IMR-90 (cell line): ENCODE measurements at regions not wholly inside any gene's neighbourhood (a gene's known extent, or its start where the extent isn't known, plus 50 kb on each side); places are given as distances from the start of the nearest gene placed in this dataset.
"Not testable (repeated sequence)": the region's sequence is repeated elsewhere in the genome, so short reads cannot be mapped to it uniquely, and the experiment has no call there.

ENCODE experiments used
- ATAC-seq: fragments of 200-7000 bp; cut with Tn5 transposase; 2 replicates; pipeline ENCODE4 v1.9.1; 2020; ENCODE audit warnings: low read depth, mild to moderate bottlenecking, moderate library complexity
- BruUV-seq: library from RNA; stranded (reverse); fragments of 400-500 nt; replicated peaks from 2 replicates; lab custom pipeline; 2021; lab: Mats Ljungman, UMichigan
- CTCF ChIA-PET: fragments of 300-600 bp; formaldehyde crosslinking; extraction: SDS; loops from one replicate; lab custom pipeline; 2021; ENCODE audit warnings: antibody characterized with exemption; lab: Yijun Ruan, JAX
- POLR2A ChIA-PET: fragments of 300-600 bp; sonication (Branson Sonifier 250); formaldehyde crosslinking; loops from one replicate; lab custom pipeline; 2022; ENCODE audit warnings: antibody characterized with exemption; ENCODE audit not compliant: unreplicated experiment; lab: Charles Lee
- DNase-seq: peaks from one replicate; pipeline ENCODE4 v3.0.0; 2013
- H2AFZ ChIP-seq: replicated peaks from 2 replicates; pipeline ENCODE3; 2013; ENCODE audit warnings: low read length, mild to moderate bottlenecking; ENCODE audit not compliant: poor library complexity
- H2AK5ac ChIP-seq: 2 replicates; pipeline ENCODE4 v1.6.1; 2013; ENCODE audit warnings: low read depth, low read length, inconsistent platforms
- H2AK9ac ChIP-seq: replicated peaks from 2 replicates; pipeline ENCODE3; 2013; ENCODE audit warnings: mild to moderate bottlenecking, low read depth, low read length, moderate library complexity; ENCODE audit not compliant: poor library complexity
- H2BK120ac ChIP-seq: 2 replicates; pipeline ENCODE4 v1.6.1; 2013; ENCODE audit warnings: low read depth, low read length, inconsistent platforms
- H2BK15ac ChIP-seq: 3 replicates; pipeline ENCODE4 v1.6.1; 2013; ENCODE audit warnings: low read depth, low read length, inconsistent platforms
- H2BK20ac ChIP-seq: 2 replicates; pipeline ENCODE4 v1.6.1; 2013; ENCODE audit warnings: low read depth, mild to moderate bottlenecking, inconsistent platforms, low read length, moderate library complexity
- H2BK5ac ChIP-seq: 2 replicates; pipeline ENCODE4 v1.6.1; 2013; ENCODE audit warnings: mild to moderate bottlenecking, low read depth, low read length, inconsistent platforms; ENCODE audit not compliant: poor library complexity, severe bottlenecking
- H3K14ac ChIP-seq: replicated peaks from 2 replicates; pipeline ENCODE4 v1.6.1; 2013; ENCODE audit warnings: low read depth, low read length, inconsistent platforms
- H3K18ac ChIP-seq: 2 replicates; pipeline ENCODE4 v1.6.1; 2013; ENCODE audit warnings: low read depth, low read length, control low read depth
- H3K23ac ChIP-seq: 2 replicates; pipeline ENCODE4 v1.6.1; 2013; ENCODE audit warnings: low read depth, low read length, inconsistent platforms
- H3K27ac ChIP-seq: 2 replicates; pipeline ENCODE4 v1.5.1; 2013; ENCODE audit warnings: mild to moderate bottlenecking, control low read depth, low read length; ENCODE audit not compliant: insufficient read depth
- H3K27me3 ChIP-seq: 2 replicates; pipeline ENCODE4 v1.6.1; 2013; ENCODE audit warnings: low read length; ENCODE audit not compliant: control insufficient read depth, insufficient read depth
- H3K36me3 ChIP-seq: 2 replicates; pipeline ENCODE4 v1.6.1; 2013; ENCODE audit warnings: low read length, mixed read lengths; ENCODE audit not compliant: control insufficient read depth, insufficient read depth
- H3K4ac ChIP-seq: 2 replicates; pipeline ENCODE4 v1.6.1; 2013; ENCODE audit warnings: low read depth, low read length, inconsistent platforms
- H3K4me1 ChIP-seq: 2 replicates; pipeline ENCODE4 v1.6.1; 2013; ENCODE audit warnings: low read length, mixed read lengths; ENCODE audit not compliant: control insufficient read depth, insufficient read depth
- H3K4me2 ChIP-seq: 2 replicates; pipeline ENCODE4 v1.6.1; 2013; ENCODE audit warnings: low read depth, mild to moderate bottlenecking, control low read depth, low read length, moderate library complexity
- H3K4me3 ChIP-seq: 2 replicates; pipeline ENCODE4 v1.5.1; 2013; ENCODE audit warnings: low read depth, mild to moderate bottlenecking, control low read depth, low read length, moderate library complexity; ENCODE audit not compliant: insufficient read depth
- H3K56ac ChIP-seq: 2 replicates; pipeline ENCODE4 v1.6.1; 2013; ENCODE audit warnings: low read length, inconsistent platforms; ENCODE audit not compliant: insufficient read depth; ENCODE audit errors: extremely low read depth
- H3K79me1 ChIP-seq, 2 experiments: 2 replicates each; pipeline ENCODE4 v1.6.1; 2013; ENCODE audit warnings: low read length in 2 of 2, inconsistent platforms in 1 of 2, low read depth in 1 of 2
- H3K9ac ChIP-seq: 2 replicates; pipeline ENCODE4 v1.6.1; 2013; ENCODE audit warnings: low read depth, low read length, control low read depth
- H3K9me1 ChIP-seq: 2 replicates; pipeline ENCODE4 v1.6.1; 2013; ENCODE audit warnings: low read length, inconsistent platforms; ENCODE audit not compliant: insufficient read depth
- H3K9me3 ChIP-seq: 2 replicates; pipeline ENCODE4 v1.6.1; 2013; ENCODE audit warnings: low read length; ENCODE audit not compliant: control insufficient read depth, insufficient read depth
- H4K20me1 ChIP-seq: 2 replicates; pipeline ENCODE4 v1.6.1; 2013; ENCODE audit warnings: low read length, inconsistent platforms; ENCODE audit not compliant: insufficient read depth
- H4K5ac ChIP-seq: 2 replicates; pipeline ENCODE4 v1.6.1; 2013; ENCODE audit warnings: mild to moderate bottlenecking, low read depth, low read length, control low read depth
- H4K8ac ChIP-seq, 2 experiments: 2 replicates each; pipeline ENCODE4 v1.6.1; 2013; ENCODE audit warnings: low read depth in 2 of 2, low read length in 2 of 2, control low read depth in 1 of 2, inconsistent platforms in 1 of 2
- H4K91ac ChIP-seq: 2 replicates; pipeline ENCODE4 v1.6.1; 2013; ENCODE audit warnings: low read depth, low read length, inconsistent platforms; ENCODE audit not compliant: insufficient read depth
- WGBS, 2 experiments: methylation state at CpG; one replicate each; pipeline versions ENCODE4 v1.1.5 to v1.1.7; 2013; ENCODE audit warnings: missing lambda C conversion rate in 2 of 2; ENCODE audit not compliant: insufficient read length in 1 of 2; ENCODE audit errors: extremely low coverage in 2 of 2; 5-methylcytosine and 5-hydroxymethylcytosine counted together
- dilution Hi-C: fragments of 300-500 bp; cut with HindIII; formaldehyde crosslinking; loops from one replicate; pipeline ENCODE4 v1.14.3; 2018; ENCODE audit warnings: low sequenced_read_pairs; ENCODE audit not compliant: unreplicated experiment
- in situ Hi-C: fragments of 300-500 bp; cut with MboI; formaldehyde crosslinking; loops from 3 replicates; pipeline ENCODE4 v1.14.3; 2019; ENCODE audit warnings: low sequenced_read_pairs, inconsistent platforms, mixed read lengths
- intact Hi-C: fragments of 100-400 bp; cut with micrococcal nuclease; formaldehyde crosslinking; loops from 2 replicates; pipeline ENCODE4 v1.10.0; 2022

- H4K91ac ChIP-seq, H3K27me3 ChIP-seq, H2BK20ac ChIP-seq, H3K23ac ChIP-seq, H3K36me3 ChIP-seq, POLR2A ChIA-PET, dilution Hi-C loops, intact Hi-C loops, H3K18ac ChIP-seq, H3K9ac ChIP-seq, H3K56ac ChIP-seq, H3K4me2 ChIP-seq, in situ Hi-C loops, H3K79me1 ChIP-seq, H2AK9ac ChIP-seq, H3K27ac ChIP-seq, H4K8ac ChIP-seq, ATAC-seq, H3K4me1 ChIP-seq, H4K20me1 ChIP-seq, H3K14ac ChIP-seq, H2AK5ac ChIP-seq, H2AFZ ChIP-seq, H3K4me3 ChIP-seq, BruUV-seq, H3K4ac ChIP-seq, H2BK15ac ChIP-seq, CTCF ChIA-PET, H4K5ac ChIP-seq, H2BK120ac ChIP-seq, H3K9me3 ChIP-seq, DNase-seq, H3K9me1 ChIP-seq, H2BK5ac ChIP-seq: not testable (repeated sequence)
- 94% methylated on average over 7 of the region's 23 CpGs; no CpG with 5 or more reads in 1 of the 2 experiments for WGBS, 2 experiments
These were observed 786.8 kb downstream of the SI start for GRCh38 chr3:164291486-164291885.
